Erythroblast (primary cell): ENCODE measurements at regions not wholly inside any gene's neighbourhood (a gene's known extent, or its start where the extent isn't known, plus 50 kb on each side); places are given as distances from the start of the nearest gene placed in this dataset.
"Not testable (repeated sequence)": the region's sequence is repeated elsewhere in the genome, so short reads cannot be mapped to it uniquely, and the experiment has no call there.

Experiments used
- DNase-seq, 2 experiments: peaks; one replicate each; lab custom pipeline; 2025; lab: John Stamatoyannopoulos, UW
- GATA1 ChIP-seq: IDR thresholded peaks from 2 replicates; pipeline ENCODE4 v1.6.1; 2011; ENCODE audit warnings: low read depth, mild to moderate bottlenecking, control low read depth, low read length, moderate library complexity
- POLR2A ChIP-seq: IDR thresholded peaks from 2 replicates; pipeline ENCODE4 v1.6.1; 2011; ENCODE audit warnings: mild to moderate bottlenecking, low read length

- TF ChIP-seq POLR2A (no peak), GATA1 (no peak)
- no peak for DNase-seq
Observed at GRCh38 chr6:44046516-44047178, 80.6 kb downstream of the MRPL14 start.

DNA sequence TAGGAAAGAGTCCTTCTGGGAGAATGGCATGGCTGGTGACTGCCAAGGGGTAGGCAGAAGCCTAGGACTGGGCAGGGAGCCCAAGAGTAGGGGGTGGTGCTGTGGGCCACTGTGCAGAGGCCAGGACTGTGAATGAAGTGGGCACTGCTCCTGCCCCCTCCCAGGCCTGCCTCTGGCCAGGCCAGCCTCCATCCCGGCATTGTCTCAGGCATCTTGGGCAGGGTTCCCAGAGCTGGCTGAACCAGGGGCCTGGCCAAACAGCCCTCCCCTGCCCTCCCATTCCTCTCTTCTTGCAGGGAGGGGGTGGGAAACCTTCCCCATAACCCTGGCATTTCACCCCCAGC is 81.6 kb downstream of the MRPL14 start:
- TF ChIP-seq POLR2A (no peak), GATA1 (no peak)
- DNase-seq = no peak

DNA sequence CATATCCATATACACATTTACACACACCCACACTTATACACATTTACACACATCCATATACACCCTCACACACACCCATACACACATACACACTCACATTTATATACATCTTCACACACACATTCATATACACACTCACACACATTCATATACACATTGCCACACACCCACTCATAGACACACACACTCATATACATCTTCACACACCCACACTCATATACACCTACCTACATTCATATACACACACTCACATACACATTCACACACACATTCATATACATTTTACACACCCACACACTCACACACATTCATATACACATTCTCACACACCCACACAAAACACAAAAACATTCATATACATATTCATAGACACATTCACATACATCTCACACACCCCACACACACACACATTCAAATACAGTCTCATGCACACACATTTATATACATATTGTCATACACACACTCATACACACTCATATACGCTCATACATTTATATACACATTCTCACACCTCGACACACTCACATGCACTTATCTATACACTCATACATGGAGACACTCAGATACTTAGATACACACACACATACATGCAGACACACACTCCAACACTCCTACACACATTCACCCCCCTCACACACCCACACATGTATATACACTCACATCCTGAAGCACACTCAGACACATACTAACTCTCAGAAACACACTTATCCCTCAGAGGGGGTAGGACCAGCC is 82.1 kb downstream of the MRPL14 start:
- DNase-seq = no peak

GRCh38 chr6:44044154-44044539 is 83.1 kb downstream of the MRPL14 start:
- no peak for DNase-seq
- TF ChIP-seq GATA1 (no peak), POLR2A (no peak)

More for the DNA sequence above, 82.1 kb downstream of the MRPL14 start:
- TF ChIP-seq GATA1 (no peak), POLR2A (no peak)

GRCh38 chr6:44043479-44044153 is 83.6 kb downstream of the MRPL14 start:
- no peak for TF ChIP-seq POLR2A
- no peak for TF ChIP-seq GATA1
- DNase-seq = no peak

DNA sequence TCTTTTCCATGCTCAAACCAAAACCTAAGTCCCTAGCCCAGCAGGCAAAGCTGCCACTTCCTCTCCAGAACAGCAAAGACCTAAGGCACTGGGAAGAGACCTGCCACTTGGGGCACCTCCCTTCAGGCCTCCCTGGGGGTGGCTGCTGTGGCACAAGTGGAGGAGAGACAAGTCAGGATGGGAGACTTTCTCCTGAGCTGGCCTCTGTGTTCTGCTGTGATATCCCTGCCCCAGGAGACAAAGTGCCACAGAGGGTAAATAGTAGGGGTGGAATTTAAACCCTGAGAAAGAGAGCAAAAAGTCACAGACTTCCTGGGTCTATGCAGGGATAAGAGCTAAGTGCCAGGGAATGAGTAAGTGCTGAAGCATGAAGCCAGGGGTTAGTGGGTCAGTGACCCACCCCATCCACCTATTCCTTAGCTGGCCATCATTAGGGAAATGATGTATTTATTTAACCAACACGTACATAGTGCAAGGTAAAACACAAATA is 84.2 kb downstream of the MRPL14 start:
- TF ChIP-seq POLR2A = no peak
- TF ChIP-seq GATA1 = no peak
- DNase-seq = no peak

- DNase-seq = no peak
- TF ChIP-seq POLR2A (no peak), GATA1 (no peak)
Observed at GRCh38 chr6:44042261-44042988, 84.8 kb downstream of the MRPL14 start.

DNA sequence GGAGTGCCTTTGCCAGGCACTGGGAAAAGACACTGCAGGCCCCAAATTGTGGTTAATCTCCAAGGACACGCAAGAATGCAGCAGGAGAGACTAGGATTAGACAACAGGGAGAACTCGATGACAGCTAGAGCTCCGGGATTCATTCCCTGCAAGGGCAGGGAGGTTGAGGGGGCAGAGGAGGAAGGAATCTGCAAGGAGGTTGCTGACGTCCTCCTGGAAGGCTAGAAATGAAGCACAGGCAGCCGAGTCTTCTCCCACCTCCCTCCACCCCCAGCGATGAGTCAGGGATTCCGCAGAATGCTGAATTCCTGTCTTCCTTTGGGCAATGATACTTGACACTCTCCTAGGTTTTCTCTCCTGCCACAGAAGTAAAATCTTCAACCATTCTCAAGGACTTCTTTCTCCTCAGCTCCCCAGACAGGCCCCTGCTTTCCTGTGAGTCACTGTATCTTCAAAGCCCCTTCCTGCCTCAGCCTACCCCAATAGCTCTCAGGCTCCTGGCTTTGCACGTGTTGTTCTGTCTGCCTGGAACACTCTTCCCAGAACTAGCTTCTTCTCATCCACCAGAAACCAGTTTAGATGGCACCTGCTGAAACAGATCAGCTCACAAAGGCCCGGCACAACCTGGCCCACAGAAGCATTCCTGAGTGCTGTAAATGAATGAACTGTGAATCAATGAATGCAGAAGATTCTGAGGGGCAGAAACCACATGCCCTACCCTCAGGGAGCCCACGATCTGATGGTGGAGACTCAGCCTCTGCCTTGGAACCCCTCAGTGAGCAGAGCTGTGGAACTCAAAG is 85.6 kb downstream of the MRPL14 start:
- TF ChIP-seq GATA1 = no peak
- TF ChIP-seq POLR2A = no peak
- peak in 1 of 2 experiments; percentile 25 for DNase-seq

- DNase-seq = no peak
- TF ChIP-seq GATA1 = no peak
- no peak for TF ChIP-seq POLR2A
Observed at GRCh38 chr6:44040786-44041185, 86.5 kb downstream of the MRPL14 start.

DNA sequence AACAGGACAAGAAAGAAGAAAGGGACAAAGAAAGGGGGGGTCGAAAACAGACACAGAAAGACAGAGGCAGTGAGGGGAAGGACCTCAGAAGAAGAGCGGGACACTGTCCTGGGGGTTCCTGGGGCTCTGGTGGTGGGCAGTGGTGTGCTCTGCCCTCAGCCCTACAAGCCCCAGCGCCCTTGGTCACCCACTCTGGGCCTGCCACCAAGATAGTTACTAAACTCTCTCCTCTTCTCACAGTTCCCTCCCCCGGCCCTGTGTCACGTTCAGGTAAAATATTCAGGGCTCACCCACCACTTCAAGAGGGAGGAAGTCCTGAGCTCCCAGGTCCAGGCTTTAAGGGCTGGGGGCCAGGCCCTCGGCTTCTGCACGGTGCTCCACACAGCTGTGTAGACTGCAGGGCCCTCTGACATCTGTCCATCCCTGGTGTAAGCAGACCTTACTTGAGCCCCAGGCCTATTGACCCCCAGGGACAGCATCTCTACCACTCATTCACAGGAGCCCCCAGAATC is 87.4 kb downstream of the MRPL14 start:
- DNase-seq = no peak
- no peak for TF ChIP-seq GATA1
- no peak for TF ChIP-seq POLR2A

- TF ChIP-seq GATA1 = no peak
- TF ChIP-seq POLR2A = no peak
- no peak for DNase-seq
Observed at GRCh38 chr6:44039191-44039719, 88.0 kb downstream of the MRPL14 start.

DNA sequence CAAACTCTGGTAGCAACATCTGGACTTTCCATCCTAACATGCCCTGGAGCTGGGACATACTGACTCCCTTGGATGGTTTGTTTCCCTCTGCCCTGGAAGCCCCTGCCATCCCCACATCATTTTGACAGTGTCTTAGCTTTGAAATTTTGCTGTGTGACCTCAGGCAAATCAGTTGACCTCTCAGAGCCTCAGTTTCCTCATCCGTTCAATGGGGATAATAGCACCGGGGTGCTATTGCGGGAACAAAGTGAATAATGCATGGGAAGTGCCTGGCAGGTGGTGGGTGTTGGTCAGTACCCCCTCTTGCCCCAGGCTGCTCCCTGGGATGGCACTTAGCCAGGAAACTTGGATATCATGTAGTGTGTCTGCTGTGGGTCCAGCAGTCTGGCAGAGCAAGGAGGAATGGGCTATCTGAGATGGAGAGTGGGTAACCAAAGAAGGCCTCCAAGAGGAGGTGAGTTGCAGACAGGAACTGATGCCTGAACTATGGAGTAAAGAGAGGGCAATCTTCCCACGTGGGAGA is 88.6 kb downstream of the MRPL14 start:
- TF ChIP-seq POLR2A (no peak), GATA1 (no peak)
- DNase-seq = no peak

DNA sequence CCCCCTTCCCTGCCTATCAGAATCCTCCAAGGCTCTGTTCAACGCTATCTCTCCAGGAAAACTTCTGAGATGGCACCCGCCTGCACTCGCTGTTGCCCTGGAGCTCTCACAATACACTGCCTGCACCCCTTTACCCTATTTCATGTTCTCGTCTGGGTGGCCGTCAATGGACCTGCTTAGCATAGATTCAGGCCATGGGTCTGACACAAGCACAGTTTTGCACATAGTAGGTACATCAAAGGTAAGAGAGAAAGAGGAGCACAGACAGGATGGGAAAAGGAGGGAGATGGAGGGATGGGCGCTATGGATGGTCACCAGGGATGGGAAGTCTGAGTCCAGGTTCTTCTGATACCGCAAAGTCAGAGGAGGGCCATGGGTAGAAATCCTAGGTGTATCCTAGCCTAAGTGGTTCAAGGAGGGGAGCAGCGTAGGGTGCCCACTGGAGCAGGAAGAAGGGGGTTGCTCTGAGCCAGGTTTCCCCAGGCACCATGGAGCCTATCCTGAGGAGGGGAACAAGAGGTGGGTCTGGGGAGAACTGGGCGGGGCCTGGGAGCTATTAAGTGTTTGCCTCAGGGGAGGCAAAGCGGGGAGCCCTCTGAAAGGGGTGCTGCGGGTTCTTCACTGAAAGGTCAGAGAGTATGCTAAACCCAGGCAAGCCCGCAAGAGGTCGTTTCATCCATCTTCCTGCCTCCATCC is 89.3 kb downstream of the MRPL14 start:
- TF ChIP-seq POLR2A = no peak
- TF ChIP-seq GATA1 = no peak
- DNase-seq = no peak

- not testable (repeated sequence) for DNase-seq
Observed at GRCh38 chr6:44037276-44037675, 90.0 kb downstream of the MRPL14 start.
